ENCODE measurements at regions not wholly inside any gene's neighbourhood (a gene's known extent, or its start where the extent isn't known, plus 50 kb on each side); places are given as distances from the start of the nearest gene placed in this dataset.

DNA sequence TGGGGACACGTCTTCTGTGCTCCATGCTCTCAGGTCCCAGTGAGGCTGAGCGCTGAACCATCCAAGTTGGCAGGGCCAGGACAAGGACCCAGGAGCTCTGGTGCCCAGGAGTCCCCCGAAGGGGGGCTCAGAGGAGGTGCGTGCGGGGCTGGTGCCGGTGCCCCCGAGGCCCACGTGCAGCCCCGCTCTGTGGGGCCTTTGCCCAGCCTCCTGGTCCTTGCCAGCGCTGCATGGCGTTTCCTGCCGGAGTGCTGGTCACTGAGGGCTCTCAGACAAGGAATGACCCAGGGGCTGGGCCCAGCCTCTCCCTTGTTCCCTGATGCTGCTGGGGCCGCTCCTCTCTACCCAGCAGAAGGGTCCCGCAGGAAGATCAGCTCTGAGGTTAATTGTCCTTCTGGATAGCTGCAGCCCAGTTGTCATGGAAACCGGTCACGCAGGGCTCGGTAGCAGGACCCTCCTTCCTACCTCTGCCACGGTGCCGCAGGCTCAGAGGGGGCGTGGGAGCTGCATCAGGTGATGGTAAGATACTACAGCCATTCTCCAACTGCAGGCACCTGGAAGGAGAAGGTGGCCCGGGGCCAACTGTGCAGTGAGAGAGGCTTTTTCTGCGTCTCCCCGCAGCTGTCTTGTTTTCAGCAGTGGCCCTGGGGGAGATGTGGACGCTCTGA, 64.5 kb downstream of the RRM2 start:
- intact Hi-C loops (cut with DNase I; ENCODE audit: low total_unique reads) (no loop called here), in situ Hi-C loops (cut with MboI; ENCODE audit: low pct_ligation_motif_present in 1 of 4, low pct_unique_long_range_greater_than_20kb in 1 of 4, low sequenced_read_pairs in 3 of 4) (no loop called here)
- no peak for TF ChIP-seq POLR2A (IDR thresholded peaks at IDR 0.05)
- TF ChIP-seq, protein P1, sequence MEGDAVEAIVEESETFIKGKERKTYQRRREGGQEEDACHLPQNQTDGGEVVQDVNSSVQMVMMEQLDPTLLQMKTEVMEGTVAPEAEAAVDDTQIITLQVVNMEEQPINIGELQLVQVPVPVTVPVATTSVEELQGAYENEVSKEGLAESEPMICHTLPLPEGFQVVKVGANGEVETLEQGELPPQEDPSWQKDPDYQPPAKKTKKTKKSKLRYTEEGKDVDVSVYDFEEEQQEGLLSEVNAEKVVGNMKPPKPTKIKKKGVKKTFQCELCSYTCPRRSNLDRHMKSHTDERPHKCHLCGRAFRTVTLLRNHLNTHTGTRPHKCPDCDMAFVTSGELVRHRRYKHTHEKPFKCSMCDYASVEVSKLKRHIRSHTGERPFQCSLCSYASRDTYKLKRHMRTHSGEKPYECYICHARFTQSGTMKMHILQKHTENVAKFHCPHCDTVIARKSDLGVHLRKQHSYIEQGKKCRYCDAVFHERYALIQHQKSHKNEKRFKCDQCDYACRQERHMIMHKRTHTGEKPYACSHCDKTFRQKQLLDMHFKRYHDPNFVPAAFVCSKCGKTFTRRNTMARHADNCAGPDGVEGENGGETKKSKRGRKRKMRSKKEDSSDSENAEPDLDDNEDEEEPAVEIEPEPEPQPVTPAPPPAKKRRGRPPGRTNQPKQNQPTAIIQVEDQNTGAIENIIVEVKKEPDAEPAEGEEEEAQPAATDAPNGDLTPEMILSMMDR (IDR thresholded peaks at IDR 0.05) = no peak
- no peak for TF ChIP-seq POLR2AphosphoS5 (IDR thresholded peaks at IDR 0.05)
- TF ChIP-seq EP300 (IDR thresholded peaks at IDR 0.05; ENCODE audit: low read depth) = no peak
- DNase-seq = no peak
- 94% methylated on average over 22 of the region's 24 CpGs; no CpG with 5 or more reads in 1 of the 2 donors for WGBS, 2 donors (ENCODE audit: low coverage in 1 of 2)
- no peak overlapping the region for H3K4me3 ChIP-seq
- H3K4me1 ChIP-seq = no peaks in the 10 kb centered on the region
- no peaks in the 10 kb centered on the region for H3K27me3 ChIP-seq
- H3K9me3 ChIP-seq = no peaks in the 10 kb centered on the region
- H3K36me3 ChIP-seq = no peaks in the 10 kb centered on the region
- no peak overlapping the region for H3K27ac ChIP-seq

DNA sequence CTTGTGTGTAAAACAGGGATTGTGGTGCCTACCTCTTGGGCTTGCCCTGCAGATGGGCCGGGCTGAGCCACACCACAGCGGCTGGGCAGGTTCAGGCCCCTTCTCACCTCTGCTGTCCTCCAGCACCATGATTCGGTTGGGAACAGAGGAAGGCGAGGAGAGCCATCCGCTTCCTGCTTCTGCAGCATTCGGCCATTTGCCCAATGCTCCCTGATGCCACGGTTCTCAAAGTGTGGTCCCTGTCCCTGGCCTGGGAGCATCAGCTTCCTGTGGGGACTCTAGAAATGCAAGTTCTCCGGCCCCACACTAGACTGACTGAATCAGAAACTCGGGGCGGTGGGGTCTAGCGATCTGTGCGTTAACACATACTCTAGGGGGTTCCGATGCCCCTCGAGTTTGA, 65.1 kb downstream of the RRM2 start:
- Histone ChIP-seq H3K27ac (no peak overlapping the region), H3K4me3 (no peak overlapping the region), H3K4me1 (no peaks in the 10 kb centered on the region), H3K36me3 (no peaks in the 10 kb centered on the region), H3K9me3 (no peaks in the 10 kb centered on the region), H3K27me3 (no peaks in the 10 kb centered on the region)
- in situ Hi-C loops (cut with MboI; ENCODE audit: low pct_ligation_motif_present in 1 of 4, low pct_unique_long_range_greater_than_20kb in 1 of 4, low sequenced_read_pairs in 3 of 4) = no loop called here
- no peak for TF ChIP-seq POLR2A (IDR thresholded peaks at IDR 0.05)
- TF ChIP-seq EP300 (IDR thresholded peaks at IDR 0.05; ENCODE audit: low read depth) = no peak
- no peak for DNase-seq
- intact Hi-C loops (cut with DNase I; ENCODE audit: low total_unique reads) = no loop called here
- 94% methylated on average over 14 of the region's 14 CpGs; no CpG with 5 or more reads in 1 of the 2 donors for WGBS, 2 donors (ENCODE audit: low coverage in 1 of 2)

- WGBS, 2 donors (ENCODE audit: low coverage in 1 of 2) = 86% methylated on average over 7 of the region's 7 CpGs; no CpG with 5 or more reads in 1 of the 2 donors
- TF ChIP-seq, protein P1 (IDR thresholded peaks at IDR 0.05) = peak in 4 of 5 experiments; percentile 14 to 42 (median 32)
- TF ChIP-seq EP300 (IDR thresholded peaks at IDR 0.05; ENCODE audit: low read depth) (no peak), POLR2AphosphoS5 (IDR thresholded peaks at IDR 0.05) (no peak), POLR2A (IDR thresholded peaks at IDR 0.05) (no peak)
- intact Hi-C loops (cut with DNase I; ENCODE audit: low total_unique reads) = no loop called here
- in situ Hi-C loops (cut with MboI; ENCODE audit: low pct_ligation_motif_present in 1 of 4, low pct_unique_long_range_greater_than_20kb in 1 of 4, low sequenced_read_pairs in 3 of 4) = no loop called here
- Histone ChIP-seq H3K27ac (no peak overlapping the region), H3K36me3 (no peaks in the 10 kb centered on the region), H3K27me3 (no peaks in the 10 kb centered on the region), H3K4me3 (no peak overlapping the region), H3K9me3 (no peaks in the 10 kb centered on the region), H3K4me1 (no peaks in the 10 kb centered on the region)
- DNase-seq = no peak
Observed at GRCh38 chr2:10188211-10188610, 65.7 kb downstream of the RRM2 start.

GRCh38 chr2:10188729-10189305, 66.3 kb downstream of the RRM2 start:
- in situ Hi-C loops (cut with MboI; ENCODE audit: low pct_ligation_motif_present in 1 of 4, low pct_unique_long_range_greater_than_20kb in 1 of 4, low sequenced_read_pairs in 3 of 4) = no loop called here
- no peaks in the 10 kb centered on the region for H3K4me1 ChIP-seq
- no peak overlapping the region for H3K27ac ChIP-seq
- TF ChIP-seq, protein P1 (IDR thresholded peaks at IDR 0.05) = no peak
- no peak for TF ChIP-seq POLR2A (IDR thresholded peaks at IDR 0.05)
- no peak for TF ChIP-seq EP300 (IDR thresholded peaks at IDR 0.05; ENCODE audit: low read depth)
- TF ChIP-seq POLR2AphosphoS5 (IDR thresholded peaks at IDR 0.05) = no peak
- H3K27me3 ChIP-seq = no peaks in the 10 kb centered on the region
- no peak overlapping the region for H3K4me3 ChIP-seq
- WGBS, 2 donors (ENCODE audit: low coverage in 1 of 2) = 97% methylated on average over 11 of the region's 12 CpGs; no CpG with 5 or more reads in 1 of the 2 donors
- H3K36me3 ChIP-seq = no peaks in the 10 kb centered on the region
- no peak for DNase-seq
- intact Hi-C loops (cut with DNase I; ENCODE audit: low total_unique reads) = no loop called here
- H3K9me3 ChIP-seq = no peaks in the 10 kb centered on the region
